ENCODE measurements at regions not wholly inside any gene's neighbourhood (a gene's known extent, or its start where the extent isn't known, plus 50 kb on each side); places are given as distances from the start of the nearest gene placed in this dataset.

GRCh38 chr3:105170423-105170822 is 196.3 kb upstream of the ALCAM start:
- DNase-seq (ENCODE audit: low read depth in 2 of 2) = no peak

DNA sequence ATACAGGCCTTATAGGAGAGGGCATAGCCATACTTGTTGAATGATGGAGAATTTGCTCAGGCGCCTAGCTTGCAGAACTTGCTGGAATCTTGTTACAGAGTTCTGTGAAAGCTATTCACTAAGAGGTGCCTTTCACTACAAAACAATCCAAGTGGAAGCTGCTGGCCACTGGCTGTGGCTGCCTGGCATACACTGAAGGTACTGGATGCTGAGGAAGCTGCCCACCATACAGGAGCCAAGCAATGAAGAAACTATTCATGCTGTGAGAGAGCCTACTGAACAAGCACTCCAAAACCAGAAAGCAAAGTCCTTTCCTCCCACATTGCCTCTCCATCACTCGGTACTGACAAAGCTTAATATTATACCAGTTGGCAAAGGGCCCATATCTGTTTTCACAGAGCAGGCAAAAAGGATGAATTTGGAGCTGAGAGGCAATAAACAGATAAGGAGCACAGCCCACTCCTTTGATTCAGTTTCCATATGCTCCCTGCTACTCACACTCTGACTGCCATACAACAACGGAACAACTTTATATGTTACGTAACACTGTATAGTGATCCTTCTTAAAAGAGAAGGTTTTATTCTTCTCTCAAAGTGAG is 192.6 kb upstream of the ALCAM start:
- no peak for DNase-seq (ENCODE audit: low read depth in 2 of 2)

DNA sequence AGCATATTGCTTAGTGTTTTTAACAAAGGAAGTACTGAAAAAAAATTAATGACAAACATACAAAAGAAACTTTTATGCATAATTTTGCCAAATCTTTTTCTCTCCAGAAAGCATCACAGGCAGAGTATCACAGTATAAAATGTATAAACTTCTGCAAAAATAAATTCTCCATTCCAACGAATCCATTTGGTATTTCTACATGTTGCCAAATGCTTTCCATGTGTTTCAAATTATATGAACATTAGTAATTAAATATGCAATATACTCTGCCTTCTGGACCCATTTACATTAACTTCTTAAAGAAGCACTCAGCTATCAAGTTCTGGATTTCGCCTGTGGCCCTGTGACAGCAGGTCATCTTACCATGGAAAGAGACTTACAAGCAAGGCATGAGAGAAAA is 189.1 kb upstream of the ALCAM start:
- no peak for DNase-seq (ENCODE audit: low read depth in 2 of 2)

DNA sequence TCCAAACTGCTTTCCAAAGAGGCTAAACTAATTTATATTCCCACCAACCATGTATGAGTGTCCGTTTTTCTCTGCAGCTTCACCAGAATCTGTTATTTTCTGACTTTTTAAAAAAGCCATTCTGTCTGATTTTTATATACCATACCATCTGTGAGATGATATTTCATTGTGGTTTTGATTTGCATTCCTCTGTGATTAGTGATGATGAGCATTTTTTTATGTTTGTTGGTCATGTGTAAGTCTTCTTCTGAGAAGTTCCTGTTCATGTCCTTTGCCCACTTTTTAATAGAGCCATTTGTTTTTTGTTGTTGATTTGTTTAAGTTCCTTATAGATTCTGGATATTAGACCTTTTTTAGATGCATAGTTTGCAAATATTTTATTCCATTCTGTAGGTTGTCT is 179.4 kb upstream of the ALCAM start:
- no peak for DNase-seq (ENCODE audit: low read depth in 2 of 2)

- no peak for DNase-seq (ENCODE audit: low read depth in 2 of 2)
Observed at GRCh38 chr3:105195260-105195659, 171.4 kb upstream of the ALCAM start.

DNA sequence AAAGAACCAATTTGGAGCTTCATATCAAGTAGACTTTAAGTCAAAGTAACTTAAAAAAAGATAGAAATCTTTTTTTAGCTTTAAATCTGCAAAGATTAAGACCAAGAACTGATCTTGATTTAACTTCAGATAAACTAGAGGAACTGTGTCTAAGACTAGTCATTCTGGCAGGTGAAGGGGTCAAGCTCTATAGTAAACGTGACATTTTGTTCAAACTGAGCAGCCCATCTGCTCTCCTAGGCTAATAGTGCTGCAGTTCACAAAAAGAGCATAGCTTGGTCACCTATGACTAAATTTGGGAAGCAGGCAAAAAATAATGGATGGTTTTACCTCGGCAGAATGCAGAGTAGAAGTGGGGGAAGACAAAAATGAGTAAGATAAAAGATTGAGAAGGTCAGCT is 168.8 kb upstream of the ALCAM start:
- DNase-seq (ENCODE audit: low read depth in 2 of 2) = no peak

DNA sequence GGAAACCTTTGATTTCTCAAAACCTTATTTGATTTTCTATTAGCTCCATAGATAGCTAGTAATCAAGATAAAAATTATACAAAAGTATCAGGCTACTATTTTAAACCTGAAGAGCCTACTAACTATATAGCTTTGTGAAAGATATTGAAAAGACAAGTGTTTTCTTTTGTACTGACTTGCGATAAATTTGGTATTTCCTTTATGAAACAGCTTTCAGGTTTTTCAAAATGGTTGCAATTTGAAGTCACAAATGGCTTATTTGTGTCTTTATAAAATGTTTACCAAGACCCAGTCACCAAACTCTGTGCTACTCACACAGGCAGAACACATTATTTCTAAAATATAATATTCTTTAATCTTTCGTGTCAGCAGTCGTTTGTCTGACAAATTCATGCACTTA is 167.5 kb upstream of the ALCAM start:
- DNase-seq (ENCODE audit: low read depth in 2 of 2) = no peak

GRCh38 chr3:105210141-105210540 is 156.6 kb upstream of the ALCAM start:
- DNase-seq (ENCODE audit: low read depth in 2 of 2) = no peak

- DNase-seq (ENCODE audit: low read depth in 2 of 2) = no peak
Observed at GRCh38 chr3:105214590-105214989, 152.1 kb upstream of the ALCAM start.

DNA sequence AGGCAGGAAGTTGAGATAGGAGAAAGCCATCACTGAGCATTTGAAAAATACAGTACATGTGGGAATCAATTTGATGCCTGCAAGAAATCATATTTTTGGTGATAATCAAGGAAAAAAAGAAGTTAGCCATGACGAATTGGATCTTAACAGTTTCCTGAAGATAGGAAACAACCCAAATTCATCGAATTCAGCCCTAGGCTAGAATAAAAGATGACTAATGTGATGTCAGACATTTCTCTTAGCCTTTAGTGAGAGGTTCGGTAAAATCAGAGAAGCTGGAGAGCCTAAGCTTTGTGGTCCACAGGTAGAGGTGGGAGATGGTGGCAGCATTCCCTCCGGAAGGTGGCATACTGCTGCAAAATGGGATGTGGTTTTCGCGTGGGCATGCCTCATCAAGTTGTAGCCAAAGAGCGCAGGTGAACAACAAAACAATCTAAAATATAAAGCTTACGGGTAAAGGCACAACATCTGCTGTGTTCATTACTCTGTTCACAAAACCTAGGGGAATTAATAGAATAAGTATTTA is 144.1 kb upstream of the ALCAM start:
- no peak for DNase-seq (ENCODE audit: low read depth in 2 of 2)

DNA sequence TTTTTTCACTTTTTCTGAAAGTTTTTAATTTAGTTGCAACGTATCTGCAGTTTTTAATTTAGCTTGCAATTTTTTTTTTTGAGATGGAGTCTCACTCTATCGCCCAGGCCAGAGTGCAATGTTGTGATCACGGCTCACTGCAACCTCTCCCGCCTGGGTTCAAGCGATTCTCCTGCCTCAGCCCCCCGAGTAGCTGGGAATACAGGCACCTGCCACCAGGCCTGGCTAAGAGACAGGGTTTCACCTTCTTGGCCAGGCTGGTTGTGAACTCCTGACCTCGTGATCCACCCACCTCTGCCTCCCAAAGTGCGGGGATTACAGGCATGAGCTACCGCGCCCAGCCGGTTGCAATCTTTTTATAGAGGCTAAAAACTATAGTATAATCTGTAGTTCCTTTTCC is 142.9 kb upstream of the ALCAM start:
- DNase-seq (ENCODE audit: low read depth in 2 of 2) = no peak

DNA sequence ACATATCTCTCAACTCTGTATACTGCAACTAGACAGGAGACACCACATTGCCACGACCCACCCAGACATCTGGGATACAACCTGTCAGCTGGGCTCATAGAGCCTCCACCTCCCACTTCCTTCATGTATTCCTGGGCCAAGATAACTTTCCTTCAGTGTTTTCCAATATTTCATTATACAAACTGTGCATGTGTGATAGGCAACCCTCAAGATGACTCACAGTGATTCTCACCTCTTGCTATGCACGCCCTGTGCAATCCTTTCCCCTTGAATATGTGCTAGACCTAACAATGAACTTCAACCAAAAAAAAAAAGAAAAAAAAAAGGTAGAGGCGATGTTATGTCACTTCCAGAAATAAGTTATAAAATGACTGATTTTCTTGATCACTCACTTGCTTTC is 138.0 kb upstream of the ALCAM start:
- DNase-seq (ENCODE audit: low read depth in 2 of 2) = no peak

DNA sequence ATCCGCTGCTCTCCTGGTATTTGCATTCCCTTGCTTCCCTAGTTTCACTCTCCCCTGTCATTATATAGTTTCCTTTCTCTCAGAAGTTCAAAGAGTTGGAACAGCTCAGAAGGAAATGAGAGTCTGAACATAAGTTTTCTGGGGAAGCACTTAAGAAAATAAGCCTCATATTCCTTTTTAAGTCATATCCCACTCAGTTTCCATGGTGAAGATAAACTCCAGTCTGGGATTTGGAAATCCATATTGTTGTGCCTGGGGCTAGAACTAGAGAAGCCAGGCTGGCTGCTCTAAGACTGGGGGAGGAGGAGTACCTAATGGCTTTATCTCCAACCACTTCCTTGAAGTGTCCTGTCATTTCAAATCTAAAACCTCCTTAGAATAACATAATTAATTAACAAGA is 134.2 kb upstream of the ALCAM start:
- DNase-seq (ENCODE audit: low read depth in 2 of 2) = no peak

DNA sequence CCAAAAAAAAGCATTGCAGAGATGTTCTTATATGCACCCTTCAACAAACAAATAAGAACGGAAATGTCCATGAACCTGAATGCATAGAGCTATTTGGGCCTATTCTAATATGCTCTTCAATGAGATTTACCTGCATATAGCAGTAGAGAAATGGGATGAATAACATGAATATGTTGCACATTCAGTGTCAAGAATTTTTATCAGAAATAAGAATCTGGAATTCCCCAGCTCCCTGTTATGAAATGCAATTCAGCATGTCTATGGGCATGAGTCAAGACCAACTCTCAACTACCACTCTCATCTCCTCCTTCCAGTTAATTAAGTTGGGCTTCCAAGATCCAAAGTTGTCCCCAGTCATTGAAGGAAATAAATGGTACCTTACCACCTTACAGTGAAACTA is 133.7 kb upstream of the ALCAM start:
- DNase-seq (ENCODE audit: low read depth in 2 of 2) = no peak

- no peak for DNase-seq (ENCODE audit: low read depth in 2 of 2)
Observed at GRCh38 chr3:105235221-105235620, 131.5 kb upstream of the ALCAM start.

GRCh38 chr3:105235785-105236184 is 130.9 kb upstream of the ALCAM start:
- DNase-seq (ENCODE audit: low read depth in 2 of 2) = no peak

- no peak for DNase-seq (ENCODE audit: low read depth in 2 of 2)
Observed at GRCh38 chr3:105238367-105238766, 128.3 kb upstream of the ALCAM start.

- no peak for DNase-seq (ENCODE audit: low read depth in 2 of 2)
Observed at GRCh38 chr3:105243076-105243475, 123.6 kb upstream of the ALCAM start.

- DNase-seq (ENCODE audit: low read depth in 2 of 2) = no peak
Observed at GRCh38 chr3:105246536-105246935, 120.2 kb upstream of the ALCAM start.

DNA sequence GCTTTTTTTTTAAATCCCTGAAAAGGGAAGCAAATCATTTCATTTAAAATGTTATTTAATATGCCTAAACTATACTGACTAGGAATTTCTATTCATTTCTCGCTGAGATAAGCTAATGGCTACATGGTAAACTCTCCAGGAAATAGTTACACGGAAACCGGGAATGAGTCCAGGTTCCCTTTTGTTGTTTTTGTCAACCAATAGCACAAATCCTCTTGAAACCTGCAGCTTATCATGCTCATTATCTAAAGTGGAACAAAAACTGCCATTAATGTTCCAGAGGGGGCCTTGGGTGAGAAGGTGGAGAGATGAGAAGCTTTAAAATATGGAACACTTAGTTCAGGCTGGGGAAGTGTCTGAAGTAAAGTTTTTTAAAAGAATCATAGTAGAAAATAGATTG is 113.5 kb upstream of the ALCAM start:
- no peak for DNase-seq (ENCODE audit: low read depth in 2 of 2)

DNA sequence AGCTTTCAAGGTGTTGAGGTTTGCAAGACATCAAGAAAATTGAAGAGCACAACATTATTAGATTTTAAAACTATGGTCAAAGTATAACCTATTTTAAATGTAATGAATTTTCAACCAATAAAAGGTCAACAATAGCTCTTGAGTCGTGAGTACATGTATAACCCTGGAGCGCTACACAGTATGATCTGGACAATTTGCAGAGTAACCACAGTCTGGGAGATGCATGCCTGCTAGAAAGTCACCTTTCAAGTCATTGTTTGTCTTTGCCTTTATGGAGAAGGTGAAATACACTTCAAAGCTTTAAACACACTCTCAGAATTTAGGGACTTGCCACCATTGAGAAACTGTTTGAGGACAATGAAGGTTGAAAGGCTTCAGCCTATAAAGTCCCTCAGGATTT is 112.6 kb upstream of the ALCAM start:
- no peak for DNase-seq (ENCODE audit: low read depth in 2 of 2)

- DNase-seq (ENCODE audit: low read depth in 2 of 2) = no peak
Observed at GRCh38 chr3:105255350-105255749, 111.4 kb upstream of the ALCAM start.

GRCh38 chr3:105259496-105259895 is 107.2 kb upstream of the ALCAM start:
- DNase-seq (ENCODE audit: low read depth in 2 of 2) = no peak

DNA sequence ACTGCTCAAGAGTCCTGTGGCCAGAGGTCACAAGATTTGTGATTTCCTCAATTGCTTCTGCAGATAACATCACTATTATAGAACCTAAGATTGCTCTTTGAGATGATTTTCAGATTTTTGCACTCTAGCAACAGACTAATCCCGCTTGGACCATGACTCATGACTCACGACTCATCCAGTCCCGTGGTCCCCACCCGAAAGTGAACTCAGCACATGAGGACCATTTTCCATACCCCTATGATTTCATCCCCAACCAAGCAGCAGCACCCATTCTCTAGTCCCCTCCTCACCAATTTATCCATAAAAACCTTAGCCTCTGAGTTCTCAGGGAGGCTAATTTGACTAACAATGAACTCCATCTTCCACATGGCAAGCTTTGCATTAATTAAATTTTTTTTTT is 106.3 kb upstream of the ALCAM start:
- no peak for DNase-seq (ENCODE audit: low read depth in 2 of 2)

Measured in stimulated activated CD8-positive, alpha-beta memory T cell treated with anti-CD3 and anti-CD28 coated beads, Interleukin-2, amount 100 ng/mL, for 48 hours (primary cell).